Testis (tissue), 2 donors: ENCODE measurements at regions not wholly inside any gene's neighbourhood (a gene's known extent, or its start where the extent isn't known, plus 50 kb on each side); places are given as distances from the start of the nearest gene placed in this dataset.

ENCODE experiments used
- DNase-seq: peaks from one replicate; pipeline ENCODE4 v3.0.0-alpha.2; 2019
- H3K27ac ChIP-seq, 2 donors: fragments of 200-600 bp; sonication (generic); one replicate each; pipeline ENCODE4 v1.5.1; 2019
- H3K27me3 ChIP-seq: fragments of 200-600 bp; sonication (generic); one replicate; pipeline ENCODE4 v1.5.1; 2019
- H3K36me3 ChIP-seq: fragments of 200-600 bp; sonication (generic); one replicate; pipeline ENCODE4 v1.5.1; 2017; ENCODE audit warnings: low read depth; ENCODE audit errors: missing control alignments
- H3K4me1 ChIP-seq: fragments of 200-600 bp; sonication (generic); one replicate; pipeline ENCODE4 v1.5.1; 2019
- H3K4me3 ChIP-seq, 2 donors: fragments of 200-600 bp; sonication (generic); one replicate each; pipeline ENCODE4 v1.5.1; 2017 to 2019
- H3K9me3 ChIP-seq: fragments of 200-600 bp; sonication (generic); one replicate; pipeline ENCODE4 v1.5.1; 2017
- POLR2A ChIP-seq: fragments of 450-650 bp; IDR thresholded peaks from one replicate; pipeline ENCODE4 v1.6.1; 2017; ENCODE audit warnings: antibody characterized with exemption, mild to moderate bottlenecking, moderate library complexity
- WGBS, 2 donors: methylation state at CpG; one replicate each; pipeline ENCODE4 v1.1.5; 2018; 5-methylcytosine and 5-hydroxymethylcytosine counted together
- intact Hi-C: fragments of 100-400 bp; cut with DNase I; formaldehyde crosslinking; loops from one replicate; pipeline ENCODE4 v1.15.1; 2023; ENCODE audit warnings: low total_unique reads
- TF ChIP-seq, protein P1 (sequence below), 3 experiments: fragments of 450-650 bp in 2 of 3; fragments of 200-600 bp in 1 of 3; sonication (generic) in 1 of 3; IDR thresholded peaks; one replicate each; pipeline ENCODE4 v1.5.1; 2016 to 2019; ENCODE audit warnings: antibody characterized with exemption in 3 of 3, mild to moderate bottlenecking in 2 of 3, moderate library complexity in 1 of 3

DNA sequence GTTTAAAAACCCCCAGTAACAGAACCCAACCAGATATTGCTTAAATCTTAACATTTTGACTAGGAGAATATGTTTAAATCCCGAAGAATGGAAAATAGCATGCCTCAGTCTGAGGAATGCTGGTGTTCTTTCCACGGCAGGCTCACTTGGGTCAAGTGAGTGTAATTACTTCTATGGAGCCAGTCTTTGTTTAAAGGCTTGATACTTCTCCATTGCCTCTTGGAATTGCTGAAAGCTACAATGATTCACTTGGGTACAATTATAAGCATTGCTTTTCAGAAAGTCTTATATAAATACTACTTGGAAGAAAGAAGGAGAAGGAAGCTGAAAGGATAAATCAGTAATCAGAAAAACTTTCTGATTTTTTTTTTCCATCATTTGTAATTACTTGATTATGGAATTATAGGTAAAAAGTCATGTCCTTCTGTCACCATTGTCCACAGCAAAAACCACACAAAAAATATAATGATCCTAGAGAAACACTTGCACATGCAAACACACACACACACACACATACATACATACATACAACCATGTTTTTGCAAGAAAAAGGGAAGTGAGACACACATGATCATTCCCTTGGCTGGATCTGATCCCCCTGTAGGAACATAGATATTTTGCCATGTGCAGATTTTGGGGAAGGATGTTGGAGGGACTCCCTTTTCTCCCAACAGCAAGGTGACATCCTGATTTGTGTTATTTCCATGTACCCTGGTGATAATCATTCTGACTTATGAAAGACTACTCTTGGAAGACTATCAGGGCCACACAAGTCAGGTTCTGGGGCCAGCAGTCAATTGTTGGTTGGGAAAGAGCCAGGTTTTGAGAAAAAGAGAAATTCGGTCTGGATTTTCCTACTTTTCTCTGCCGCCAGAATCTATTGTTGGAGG, 396.0 kb upstream of the BTBD3 start:
- Histone ChIP-seq H3K9me3 (no peaks in the 10 kb centered on the region), H3K4me1 (no peaks in the 10 kb centered on the region), H3K27ac (no peak overlapping the region), H3K27me3 (no peaks in the 10 kb centered on the region), H3K4me3 (no peak overlapping the region), H3K36me3 (no peaks in the 10 kb centered on the region)
- 64 to 81% methylated on average over 4 of the region's 4 CpGs for WGBS, 2 donors
- TF ChIP-seq, protein P1, sequence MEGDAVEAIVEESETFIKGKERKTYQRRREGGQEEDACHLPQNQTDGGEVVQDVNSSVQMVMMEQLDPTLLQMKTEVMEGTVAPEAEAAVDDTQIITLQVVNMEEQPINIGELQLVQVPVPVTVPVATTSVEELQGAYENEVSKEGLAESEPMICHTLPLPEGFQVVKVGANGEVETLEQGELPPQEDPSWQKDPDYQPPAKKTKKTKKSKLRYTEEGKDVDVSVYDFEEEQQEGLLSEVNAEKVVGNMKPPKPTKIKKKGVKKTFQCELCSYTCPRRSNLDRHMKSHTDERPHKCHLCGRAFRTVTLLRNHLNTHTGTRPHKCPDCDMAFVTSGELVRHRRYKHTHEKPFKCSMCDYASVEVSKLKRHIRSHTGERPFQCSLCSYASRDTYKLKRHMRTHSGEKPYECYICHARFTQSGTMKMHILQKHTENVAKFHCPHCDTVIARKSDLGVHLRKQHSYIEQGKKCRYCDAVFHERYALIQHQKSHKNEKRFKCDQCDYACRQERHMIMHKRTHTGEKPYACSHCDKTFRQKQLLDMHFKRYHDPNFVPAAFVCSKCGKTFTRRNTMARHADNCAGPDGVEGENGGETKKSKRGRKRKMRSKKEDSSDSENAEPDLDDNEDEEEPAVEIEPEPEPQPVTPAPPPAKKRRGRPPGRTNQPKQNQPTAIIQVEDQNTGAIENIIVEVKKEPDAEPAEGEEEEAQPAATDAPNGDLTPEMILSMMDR (IDR thresholded peaks at IDR 0.05), result no peak
- no peak for TF ChIP-seq POLR2A
- intact Hi-C loops, result no loop called here
- no peak for DNase-seq

DNA sequence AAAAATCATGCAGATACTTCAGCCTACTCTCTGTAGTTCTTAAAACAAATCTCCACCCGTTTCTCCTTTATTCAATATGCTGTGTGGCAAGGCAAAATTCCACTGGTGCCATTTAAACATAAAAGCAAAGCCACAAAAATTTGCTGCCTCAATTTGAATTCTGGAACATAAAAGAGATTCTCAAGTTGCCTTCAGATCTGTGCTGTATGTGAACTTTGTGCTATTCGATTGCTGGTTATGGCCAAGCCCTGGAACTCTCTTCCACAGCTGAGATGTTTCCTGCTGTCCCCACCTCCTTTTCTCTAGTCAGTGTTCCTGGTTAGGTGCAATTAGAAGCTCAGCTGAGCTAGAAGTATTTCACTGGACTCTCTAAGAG, 395.3 kb upstream of the BTBD3 start:
- DNase-seq, result no peak
- TF ChIP-seq, protein P1 (IDR thresholded peaks at IDR 0.05), result no peak
- no peak for TF ChIP-seq POLR2A
- 79 to 85% methylated on average over 2 of the region's 2 CpGs for WGBS, 2 donors

DNA sequence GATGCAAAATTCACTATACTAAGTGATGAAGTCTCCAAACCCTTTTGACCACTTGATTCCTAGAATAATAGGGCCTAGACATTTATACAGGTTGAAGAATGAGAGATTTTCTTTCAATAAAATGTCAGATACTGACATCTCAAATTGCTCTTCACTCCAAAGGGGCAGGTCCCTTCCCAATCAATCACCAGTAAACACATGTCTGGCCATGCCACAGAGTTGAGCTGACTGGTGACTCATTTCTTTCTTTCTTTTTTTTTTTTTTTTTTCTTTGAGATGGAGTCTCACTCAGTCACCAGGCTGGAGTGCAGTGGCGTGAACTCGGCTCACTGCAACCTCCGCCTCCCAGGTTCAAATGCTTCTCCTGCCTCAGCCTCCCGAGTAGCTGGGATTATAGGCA, 388.6 kb upstream of the BTBD3 start:
- Histone ChIP-seq H3K9me3 (no peaks in the 10 kb centered on the region), H3K27me3 (no peaks in the 10 kb centered on the region), H3K27ac (no peak overlapping the region), H3K4me3 (no peak overlapping the region), H3K4me1 (no peaks in the 10 kb centered on the region), H3K36me3 (no peaks in the 10 kb centered on the region)
- 94 to 96% methylated on average over 4 of the region's 4 CpGs for WGBS, 2 donors
- intact Hi-C loops, result no loop called here
- DNase-seq, result no peak
- TF ChIP-seq, protein P1 (IDR thresholded peaks at IDR 0.05), result no peak
- no peak for TF ChIP-seq POLR2A

More for the DNA sequence above, 395.3 kb upstream of the BTBD3 start:
- intact Hi-C loops, result no loop called here
- no peaks in the 10 kb centered on the region for H3K9me3 ChIP-seq
- H3K4me3 ChIP-seq, result no peak overlapping the region
- no peaks in the 10 kb centered on the region for H3K36me3 ChIP-seq
- no peaks in the 10 kb centered on the region for H3K27me3 ChIP-seq
- H3K4me1 ChIP-seq, result no peaks in the 10 kb centered on the region
- H3K27ac ChIP-seq, result no peak overlapping the region

DNA sequence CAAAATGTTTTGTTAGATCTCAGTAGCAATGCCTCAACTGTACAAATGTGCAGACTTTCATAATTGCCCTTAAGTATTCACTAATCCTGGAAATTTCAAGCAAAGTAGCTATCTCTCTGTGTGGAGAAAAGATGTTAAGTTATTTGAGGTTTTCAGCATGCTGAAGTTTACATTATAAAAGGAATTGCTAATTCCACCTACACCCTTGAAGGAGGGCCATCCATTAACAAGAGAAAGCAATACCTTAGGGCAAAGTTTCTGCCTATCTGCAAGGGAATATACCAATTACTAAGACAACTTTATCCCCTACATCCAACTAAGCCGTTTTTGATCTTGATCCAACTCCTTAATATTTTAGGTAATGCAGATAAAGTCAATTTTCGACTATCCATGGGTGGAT, 380.7 kb upstream of the BTBD3 start:
- 41 to 52% methylated on average over 2 of the region's 2 CpGs for WGBS, 2 donors

More for the DNA sequence above, 380.7 kb upstream of the BTBD3 start:
- intact Hi-C loops, result no loop called here
- no peaks in the 10 kb centered on the region for H3K4me1 ChIP-seq
- H3K27ac ChIP-seq, result no peak overlapping the region
- TF ChIP-seq POLR2A, result no peak
- TF ChIP-seq, protein P1 (IDR thresholded peaks at IDR 0.05), result no peak
- no peak for DNase-seq
- no peaks in the 10 kb centered on the region for H3K27me3 ChIP-seq
- no peak overlapping the region for H3K4me3 ChIP-seq
- no peaks in the 10 kb centered on the region for H3K9me3 ChIP-seq
- no peaks in the 10 kb centered on the region for H3K36me3 ChIP-seq
